Activated CD4-positive, alpha-beta T cell treated with anti-CD3 and anti-CD28 coated beads, Interleukin-2, amount 10 ng/mL, durations not matched to agents 24 days and 14 days (primary cell): ENCODE measurements at regions not wholly inside any gene's neighbourhood (a gene's known extent, or its start where the extent isn't known, plus 50 kb on each side); places are given as distances from the start of the nearest gene placed in this dataset.

Experiments
- DNase-seq: peaks from one replicate; pipeline ENCODE4 v3.0.0; 2022
- H3K27ac Mint-ChIP-seq: one replicate; pipeline ENCODE4 v1.8.0; 2022; ENCODE audit warnings: mild to moderate bottlenecking, mixed read lengths
- H3K27me3 Mint-ChIP-seq: one replicate; pipeline ENCODE4 v1.8.0; 2022; ENCODE audit warnings: mixed read lengths
- H3K36me3 Mint-ChIP-seq: one replicate; pipeline ENCODE4 v1.8.0; 2022; ENCODE audit warnings: low read depth, mild to moderate bottlenecking, mixed read lengths
- H3K4me1 Mint-ChIP-seq: one replicate; pipeline ENCODE4 v1.8.0; 2021; ENCODE audit warnings: mixed read lengths
- H3K4me3 Mint-ChIP-seq: one replicate; pipeline ENCODE4 v1.8.0; 2022; ENCODE audit warnings: mild to moderate bottlenecking, moderate library complexity, mixed read lengths
- H3K9me3 Mint-ChIP-seq: one replicate; pipeline ENCODE4 v1.8.0; 2021; ENCODE audit warnings: mixed read lengths
- intact Hi-C: fragments of 100-400 bp; cut with micrococcal nuclease; formaldehyde crosslinking; loops from one replicate; pipeline ENCODE4 v1.15.1; 2023

DNA sequence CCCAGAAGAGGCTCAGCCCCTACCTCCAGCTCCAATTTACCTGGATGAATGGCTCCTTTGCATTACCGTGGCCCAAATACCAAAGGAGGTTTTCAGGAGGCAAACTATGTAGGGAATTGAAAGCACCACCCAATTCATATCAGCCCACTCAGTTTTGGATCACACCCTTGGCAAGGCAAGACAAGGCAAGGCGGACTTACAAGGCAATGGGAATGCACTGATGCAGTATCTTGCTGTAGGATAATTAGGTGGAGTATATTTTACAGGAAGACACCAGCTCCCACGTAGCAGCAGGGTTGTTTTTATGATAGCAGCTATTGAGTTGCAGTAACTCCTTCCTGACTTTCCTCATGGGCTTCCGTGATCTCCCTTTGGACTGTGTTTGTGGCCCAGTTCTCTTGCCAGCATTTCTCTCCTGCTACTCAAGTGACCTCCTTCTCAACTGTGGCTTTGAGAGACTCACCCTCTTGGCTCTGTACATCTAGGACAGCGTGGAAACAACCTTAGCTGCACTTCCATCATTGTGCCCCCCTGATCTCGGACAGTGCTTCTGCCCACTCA lies 935.9 kb downstream of the EFNB2 start:
- no peak overlapping the region for H3K4me3 Mint-ChIP-seq
- intact Hi-C loops, result no loop called here
- no peaks in the 10 kb centered on the region for H3K27me3 Mint-ChIP-seq
- no peak for DNase-seq
- no peaks in the 10 kb centered on the region for H3K4me1 Mint-ChIP-seq
- H3K36me3 Mint-ChIP-seq, result no peaks in the 10 kb centered on the region
- H3K27ac Mint-ChIP-seq, result no peak overlapping the region
- no peaks in the 10 kb centered on the region for H3K9me3 Mint-ChIP-seq

DNA sequence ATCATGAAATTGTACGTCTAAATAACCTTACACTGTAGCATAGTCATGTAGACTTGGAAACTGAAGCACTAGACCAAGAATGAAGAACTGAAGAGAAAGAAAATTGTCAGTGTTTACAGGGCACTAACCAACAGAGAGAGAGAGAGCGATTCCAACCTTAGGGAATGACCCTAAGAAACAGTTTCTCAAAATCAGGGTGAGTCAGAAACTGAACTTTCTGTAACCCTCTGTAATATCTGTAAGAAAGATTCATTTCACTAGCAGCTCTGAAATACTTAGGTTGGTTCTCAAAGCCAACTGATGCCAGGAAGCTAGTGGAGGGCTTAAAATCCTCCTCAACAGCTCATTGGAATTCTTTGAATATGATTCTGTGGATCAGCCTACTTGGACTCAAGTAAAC lies 936.9 kb downstream of the EFNB2 start:
- Mint-ChIP-seq H3K27me3 (no peaks in the 10 kb centered on the region), H3K27ac (no peak overlapping the region), H3K9me3 (no peaks in the 10 kb centered on the region), H3K36me3 (no peaks in the 10 kb centered on the region), H3K4me3 (no peak overlapping the region), H3K4me1 (no peaks in the 10 kb centered on the region)
- DNase-seq, result no peak
- intact Hi-C loops, result no loop called here

DNA sequence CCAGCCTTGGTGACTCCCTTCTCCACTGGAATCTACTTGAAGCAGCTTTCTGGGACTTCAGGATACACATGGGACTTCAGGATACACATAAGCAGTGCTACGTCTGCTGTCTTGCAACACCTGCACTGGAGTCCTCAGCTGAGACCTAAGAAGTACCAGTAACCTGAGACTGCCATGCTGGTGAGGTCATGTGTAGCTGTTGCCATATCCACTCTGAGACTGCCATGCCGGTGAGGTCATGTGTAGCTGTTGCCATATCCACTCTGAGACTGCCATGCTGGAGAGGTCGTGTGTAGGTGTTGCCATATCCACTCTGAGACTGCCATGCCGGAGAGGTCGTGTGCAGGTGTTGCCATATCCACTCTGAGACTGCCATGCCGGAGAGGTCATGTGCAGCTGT lies 937.9 kb downstream of the EFNB2 start:
- intact Hi-C loops, result no loop called here
- no peaks in the 10 kb centered on the region for H3K4me1 Mint-ChIP-seq
- H3K9me3 Mint-ChIP-seq, result no peaks in the 10 kb centered on the region
- no peaks in the 10 kb centered on the region for H3K36me3 Mint-ChIP-seq
- H3K4me3 Mint-ChIP-seq, result no peak overlapping the region
- no peaks in the 10 kb centered on the region for H3K27me3 Mint-ChIP-seq
- DNase-seq, result no peak
- no peak overlapping the region for H3K27ac Mint-ChIP-seq

GRCh38 chr13:105595471-105595870 lies 940.0 kb downstream of the EFNB2 start:
- no peak overlapping the region for H3K27ac Mint-ChIP-seq
- no peak overlapping the region for H3K4me3 Mint-ChIP-seq
- intact Hi-C loops, result no loop called here
- H3K4me1 Mint-ChIP-seq, result no peaks in the 10 kb centered on the region
- H3K27me3 Mint-ChIP-seq, result no peaks in the 10 kb centered on the region
- no peak for DNase-seq
- H3K36me3 Mint-ChIP-seq, result no peaks in the 10 kb centered on the region
- no peaks in the 10 kb centered on the region for H3K9me3 Mint-ChIP-seq

DNA sequence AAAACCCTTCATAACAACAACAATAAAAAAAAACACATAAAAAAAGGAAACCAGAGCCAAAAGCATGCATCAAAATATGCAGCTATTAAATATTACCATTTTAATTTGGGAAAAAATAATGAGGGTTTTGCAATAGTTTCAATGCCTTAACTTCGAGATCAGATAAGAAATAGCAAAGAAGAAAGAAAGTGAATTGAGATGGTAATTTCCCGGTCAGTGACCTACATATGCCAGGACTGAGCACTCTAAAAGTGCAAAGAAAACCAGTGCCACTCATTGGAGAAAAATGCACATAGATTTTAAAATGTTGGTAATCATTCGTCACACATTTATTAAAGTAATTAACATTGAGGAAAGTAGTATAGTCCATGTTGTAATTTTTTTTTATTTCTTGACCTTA lies 944.2 kb downstream of the EFNB2 start:
- H3K4me3 Mint-ChIP-seq, result no peak overlapping the region
- intact Hi-C loops, result no loop called here
- H3K36me3 Mint-ChIP-seq, result no peaks in the 10 kb centered on the region
- H3K27ac Mint-ChIP-seq, result no peak overlapping the region
- no peaks in the 10 kb centered on the region for H3K27me3 Mint-ChIP-seq
- DNase-seq, result no peak
- H3K4me1 Mint-ChIP-seq, result no peaks in the 10 kb centered on the region
- H3K9me3 Mint-ChIP-seq, result no peaks in the 10 kb centered on the region

DNA sequence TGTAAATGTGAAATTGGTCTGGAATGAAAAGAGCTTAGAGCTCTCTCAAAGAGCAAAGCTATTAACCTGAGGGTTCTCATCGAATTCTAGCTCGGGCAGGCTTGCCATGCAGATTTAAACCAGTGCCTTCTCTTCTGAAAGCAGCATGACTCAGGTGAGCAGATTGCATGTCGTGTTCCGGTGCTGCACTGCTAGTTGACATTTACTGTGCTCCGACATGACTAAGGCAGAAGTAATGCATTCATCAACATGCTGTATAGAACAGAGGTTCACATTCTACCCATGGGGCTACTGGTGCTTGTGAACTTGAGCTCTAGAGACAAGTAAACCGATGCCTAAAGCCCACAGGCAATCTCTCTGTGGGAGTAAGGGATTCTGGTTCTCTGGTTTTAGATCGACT lies 947.7 kb downstream of the EFNB2 start:
- intact Hi-C loops, result no loop called here
- H3K27ac Mint-ChIP-seq, result no peak overlapping the region
- H3K4me3 Mint-ChIP-seq, result no peak overlapping the region
- H3K27me3 Mint-ChIP-seq, result no peaks in the 10 kb centered on the region
- no peaks in the 10 kb centered on the region for H3K36me3 Mint-ChIP-seq
- H3K9me3 Mint-ChIP-seq, result no peaks in the 10 kb centered on the region
- no peak for DNase-seq
- no peaks in the 10 kb centered on the region for H3K4me1 Mint-ChIP-seq

- H3K27me3 Mint-ChIP-seq, result no peaks in the 10 kb centered on the region
- no peaks in the 10 kb centered on the region for H3K9me3 Mint-ChIP-seq
- H3K36me3 Mint-ChIP-seq, result no peaks in the 10 kb centered on the region
- H3K4me3 Mint-ChIP-seq, result no peak overlapping the region
- intact Hi-C loops, result no loop called here
- DNase-seq, result no peak
- no peak overlapping the region for H3K27ac Mint-ChIP-seq
- H3K4me1 Mint-ChIP-seq, result no peaks in the 10 kb centered on the region
These were observed 955.4 kb downstream of the EFNB2 start for GRCh38 chr13:105579821-105580710.

DNA sequence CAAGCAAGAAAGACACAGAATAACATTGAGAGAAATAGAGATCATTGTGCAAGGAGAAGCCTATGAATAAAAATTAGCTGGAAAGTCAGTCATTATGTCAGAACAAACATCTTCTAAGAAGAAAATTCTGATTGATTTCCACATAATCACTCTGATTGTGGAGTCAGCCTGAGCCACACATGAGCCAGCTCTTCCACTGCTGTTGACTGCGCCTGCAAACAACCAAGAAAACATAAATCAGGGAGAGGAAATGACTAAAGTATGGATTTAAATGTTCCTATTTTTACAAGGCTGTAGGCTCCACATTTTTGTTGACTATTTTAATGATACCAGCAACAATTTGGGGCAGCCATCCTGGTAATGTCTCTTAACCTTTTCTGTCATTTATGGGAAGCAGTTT lies 962.3 kb downstream of the EFNB2 start:
- H3K9me3 Mint-ChIP-seq, result no peaks in the 10 kb centered on the region
- no peak overlapping the region for H3K4me3 Mint-ChIP-seq
- H3K27me3 Mint-ChIP-seq, result no peaks in the 10 kb centered on the region
- no peaks in the 10 kb centered on the region for H3K36me3 Mint-ChIP-seq
- no peaks in the 10 kb centered on the region for H3K4me1 Mint-ChIP-seq
- DNase-seq, result no peak
- intact Hi-C loops, result no loop called here
- H3K27ac Mint-ChIP-seq, result no peak overlapping the region

DNA sequence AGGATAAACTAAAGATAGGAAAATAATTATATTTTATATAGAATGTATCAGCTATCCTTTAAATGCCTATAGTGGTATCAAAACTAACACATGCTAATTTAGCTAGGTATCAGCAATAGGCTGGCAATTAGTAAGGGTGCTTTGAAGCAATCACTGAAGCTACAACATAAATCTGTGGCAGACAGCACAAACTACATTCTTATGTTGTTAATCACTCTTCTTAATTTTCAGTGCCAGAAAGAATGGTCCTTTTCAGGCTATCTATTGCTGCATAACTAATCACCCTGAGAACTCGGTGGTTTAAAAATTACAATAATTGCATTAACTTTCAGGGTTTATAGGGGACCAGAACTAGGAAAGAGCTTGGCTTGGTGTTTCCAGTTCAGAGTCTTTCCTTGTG lies 963.1 kb downstream of the EFNB2 start:
- DNase-seq, result no peak
- H3K4me3 Mint-ChIP-seq, result no peak overlapping the region
- no peak overlapping the region for H3K27ac Mint-ChIP-seq
- intact Hi-C loops, result no loop called here
- H3K27me3 Mint-ChIP-seq, result no peaks in the 10 kb centered on the region
- no peaks in the 10 kb centered on the region for H3K9me3 Mint-ChIP-seq
- H3K4me1 Mint-ChIP-seq, result no peaks in the 10 kb centered on the region
- no peaks in the 10 kb centered on the region for H3K36me3 Mint-ChIP-seq

DNA sequence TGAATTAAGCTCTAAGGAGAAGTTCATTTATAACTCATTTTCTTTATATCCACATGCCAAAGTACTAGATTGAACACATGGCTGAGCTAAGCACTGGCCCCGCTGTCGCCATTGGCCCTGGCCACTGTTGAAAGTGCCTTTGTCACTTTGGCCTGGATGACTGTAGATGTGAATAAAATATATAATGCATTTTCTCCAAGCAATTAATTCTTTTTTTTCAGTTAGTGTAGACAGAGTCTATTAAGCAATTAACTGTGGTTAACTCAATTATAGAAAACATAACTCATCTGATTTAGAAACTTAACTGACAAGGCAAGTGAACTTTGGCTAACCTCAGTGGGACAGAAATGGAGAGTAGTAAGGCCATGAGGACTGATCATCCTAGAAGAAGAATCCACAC lies 965.6 kb downstream of the EFNB2 start:
- H3K27me3 Mint-ChIP-seq, result no peaks in the 10 kb centered on the region
- H3K9me3 Mint-ChIP-seq, result no peaks in the 10 kb centered on the region
- H3K4me3 Mint-ChIP-seq, result no peak overlapping the region
- no peaks in the 10 kb centered on the region for H3K4me1 Mint-ChIP-seq
- H3K27ac Mint-ChIP-seq, result no peak overlapping the region
- no peak for DNase-seq
- intact Hi-C loops, result no loop called here
- H3K36me3 Mint-ChIP-seq, result no peaks in the 10 kb centered on the region

DNA sequence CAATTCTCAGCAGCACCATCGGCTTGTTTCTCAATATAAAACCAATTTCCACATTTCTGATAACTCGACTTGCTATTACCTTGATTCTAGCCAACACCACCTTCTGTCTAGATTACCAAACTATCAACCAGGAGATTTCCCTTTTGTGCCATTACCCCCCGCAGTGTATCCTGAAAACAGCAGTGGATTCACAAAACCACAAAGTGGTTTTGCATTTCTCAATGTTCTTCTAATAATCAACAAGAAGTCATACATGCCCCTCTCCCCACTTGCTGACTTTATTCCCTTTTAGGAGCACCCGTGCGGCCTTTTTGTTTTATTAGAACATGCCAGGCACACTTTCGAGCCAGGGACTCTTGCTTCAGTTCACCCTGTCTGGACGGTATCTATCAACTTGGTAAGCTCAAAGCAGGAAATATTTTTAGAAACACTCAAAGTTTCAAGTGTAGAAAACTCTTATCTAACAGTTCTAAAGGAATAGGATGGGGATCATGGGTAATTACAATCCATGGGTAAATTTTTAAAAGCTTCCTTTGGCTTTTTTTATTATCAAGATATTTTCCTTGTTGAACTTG lies 967.4 kb downstream of the EFNB2 start:
- H3K4me3 Mint-ChIP-seq, result no peak overlapping the region
- no peaks in the 10 kb centered on the region for H3K36me3 Mint-ChIP-seq
- H3K4me1 Mint-ChIP-seq, result no peaks in the 10 kb centered on the region
- no peaks in the 10 kb centered on the region for H3K27me3 Mint-ChIP-seq
- no peak overlapping the region for H3K27ac Mint-ChIP-seq
- no peaks in the 10 kb centered on the region for H3K9me3 Mint-ChIP-seq
- no peak for DNase-seq
- intact Hi-C loops, result no loop called here

- intact Hi-C loops, result no loop called here
- no peak overlapping the region for H3K27ac Mint-ChIP-seq
- no peaks in the 10 kb centered on the region for H3K4me1 Mint-ChIP-seq
- no peak overlapping the region for H3K4me3 Mint-ChIP-seq
- H3K27me3 Mint-ChIP-seq, result no peaks in the 10 kb centered on the region
- no peaks in the 10 kb centered on the region for H3K36me3 Mint-ChIP-seq
- no peaks in the 10 kb centered on the region for H3K9me3 Mint-ChIP-seq
- DNase-seq, result no peak
These were observed 970.2 kb downstream of the EFNB2 start for GRCh38 chr13:105565136-105565727.

GRCh38 chr13:105552078-105552477 lies 983.4 kb downstream of the EFNB2 start:
- no peak overlapping the region for H3K27ac Mint-ChIP-seq
- no peaks in the 10 kb centered on the region for H3K9me3 Mint-ChIP-seq
- no peaks in the 10 kb centered on the region for H3K4me1 Mint-ChIP-seq
- no peak overlapping the region for H3K4me3 Mint-ChIP-seq
- DNase-seq, result no peak
- no peaks in the 10 kb centered on the region for H3K27me3 Mint-ChIP-seq
- H3K36me3 Mint-ChIP-seq, result no peaks in the 10 kb centered on the region
- intact Hi-C loops, result no loop called here

DNA sequence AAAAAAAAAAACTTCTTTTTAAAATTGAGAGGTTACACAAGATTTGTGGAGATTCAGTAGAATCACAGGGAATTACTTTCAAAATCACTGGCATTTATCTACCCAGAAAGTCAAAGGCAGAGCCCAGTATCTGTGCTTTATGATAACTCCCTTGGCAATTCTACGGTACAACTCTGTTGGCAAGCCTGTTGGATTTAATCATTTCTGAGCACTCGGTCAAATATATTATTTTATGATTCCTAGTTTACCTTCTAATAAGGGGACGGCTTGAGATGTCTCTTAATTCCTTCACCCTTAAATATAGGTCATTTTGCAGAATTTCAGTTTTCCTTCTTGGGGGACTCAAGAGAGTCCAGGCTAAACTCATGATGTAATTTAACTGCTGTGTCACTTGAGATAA lies 987.6 kb downstream of the EFNB2 start:
- Mint-ChIP-seq H3K27me3 (no peaks in the 10 kb centered on the region), H3K9me3 (no peaks in the 10 kb centered on the region), H3K4me3 (no peak overlapping the region), H3K27ac (no peak overlapping the region), H3K36me3 (no peaks in the 10 kb centered on the region), H3K4me1 (no peaks in the 10 kb centered on the region)
- intact Hi-C loops, result no loop called here
- no peak for DNase-seq
